ENCODE measurements at regions not wholly inside any gene's neighbourhood (a gene's known extent, or its start where the extent isn't known, plus 50 kb on each side); places are given as distances from the start of the nearest gene placed in this dataset.

DNA sequence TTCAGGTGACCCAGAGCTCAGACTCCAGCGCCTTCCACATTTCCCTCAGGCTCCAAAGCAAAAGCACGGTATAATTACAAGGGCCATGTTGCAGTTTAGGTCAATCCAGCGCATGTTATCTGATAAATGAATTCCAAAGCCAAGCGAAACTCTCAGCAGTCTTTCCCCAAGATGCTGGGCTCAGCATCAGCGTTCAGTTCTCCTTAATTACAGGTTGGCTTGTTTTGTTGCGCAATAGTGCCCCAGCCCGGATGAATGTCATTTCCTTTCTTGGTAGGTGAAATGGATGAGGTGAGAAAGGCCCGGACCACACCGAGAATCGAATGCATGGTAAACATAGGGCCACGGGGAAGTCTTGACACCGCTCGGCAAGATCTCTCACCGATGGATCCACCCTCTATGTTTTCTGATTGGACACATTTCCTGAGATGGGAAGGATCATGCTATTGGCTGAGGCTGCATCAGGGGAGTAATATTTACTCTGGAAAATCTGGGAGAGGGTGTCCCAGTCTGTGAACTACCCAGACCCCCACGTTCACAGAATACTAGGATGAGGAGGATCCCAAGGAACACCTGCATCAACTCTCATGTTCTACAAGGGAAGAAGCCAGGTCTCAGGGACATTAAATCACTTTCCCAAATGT, 221.2 kb upstream of the ANKRD55 start:
- no TSS peak for BruUV-seq (replicated peaks)
- intact Hi-C loops (cut with micrococcal nuclease; ENCODE audit: unreplicated experiment): no loop called here
- TF ChIP-seq EZH2 (IDR thresholded peaks at IDR 0.05; ENCODE audit: borderline replicate concordance, low read depth, low read length, poor library complexity, severe bottlenecking): no peak
- TF ChIP-seq, protein P1, sequence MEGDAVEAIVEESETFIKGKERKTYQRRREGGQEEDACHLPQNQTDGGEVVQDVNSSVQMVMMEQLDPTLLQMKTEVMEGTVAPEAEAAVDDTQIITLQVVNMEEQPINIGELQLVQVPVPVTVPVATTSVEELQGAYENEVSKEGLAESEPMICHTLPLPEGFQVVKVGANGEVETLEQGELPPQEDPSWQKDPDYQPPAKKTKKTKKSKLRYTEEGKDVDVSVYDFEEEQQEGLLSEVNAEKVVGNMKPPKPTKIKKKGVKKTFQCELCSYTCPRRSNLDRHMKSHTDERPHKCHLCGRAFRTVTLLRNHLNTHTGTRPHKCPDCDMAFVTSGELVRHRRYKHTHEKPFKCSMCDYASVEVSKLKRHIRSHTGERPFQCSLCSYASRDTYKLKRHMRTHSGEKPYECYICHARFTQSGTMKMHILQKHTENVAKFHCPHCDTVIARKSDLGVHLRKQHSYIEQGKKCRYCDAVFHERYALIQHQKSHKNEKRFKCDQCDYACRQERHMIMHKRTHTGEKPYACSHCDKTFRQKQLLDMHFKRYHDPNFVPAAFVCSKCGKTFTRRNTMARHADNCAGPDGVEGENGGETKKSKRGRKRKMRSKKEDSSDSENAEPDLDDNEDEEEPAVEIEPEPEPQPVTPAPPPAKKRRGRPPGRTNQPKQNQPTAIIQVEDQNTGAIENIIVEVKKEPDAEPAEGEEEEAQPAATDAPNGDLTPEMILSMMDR (conservative IDR thresholded peaks at IDR 0.05; ENCODE audit: low read depth, low read length): no peak
- Histone ChIP-seq H3K27ac (ENCODE audit: low read depth, low read length, poor library complexity, severe bottlenecking) (no peak overlapping the region), H3K27me3 (replicated peaks; ENCODE audit: insufficient read depth, low read depth, low read length, poor library complexity) (no peaks in the 10 kb centered on the region), H3K9me3 (ENCODE audit: low read depth, low read length, poor library complexity, severe bottlenecking) (no peaks in the 10 kb centered on the region), H3K4me3 (ENCODE audit: low read depth, low read length, poor library complexity, severe bottlenecking) (no peak overlapping the region), H3K4me1 (ENCODE audit: insufficient read depth, low read length, poor library complexity, severe bottlenecking) (no peaks in the 10 kb centered on the region), H3K36me3 (ENCODE audit: insufficient read depth, low read length, poor library complexity, severe bottlenecking) (no peaks in the 10 kb centered on the region)
- ChIA-PET CTCF (no interaction called here), POLR2A (ENCODE audit: low non-redundant PET) (no interaction called here)
- no peak for DNase-seq (ENCODE audit: low spot score)

DNA sequence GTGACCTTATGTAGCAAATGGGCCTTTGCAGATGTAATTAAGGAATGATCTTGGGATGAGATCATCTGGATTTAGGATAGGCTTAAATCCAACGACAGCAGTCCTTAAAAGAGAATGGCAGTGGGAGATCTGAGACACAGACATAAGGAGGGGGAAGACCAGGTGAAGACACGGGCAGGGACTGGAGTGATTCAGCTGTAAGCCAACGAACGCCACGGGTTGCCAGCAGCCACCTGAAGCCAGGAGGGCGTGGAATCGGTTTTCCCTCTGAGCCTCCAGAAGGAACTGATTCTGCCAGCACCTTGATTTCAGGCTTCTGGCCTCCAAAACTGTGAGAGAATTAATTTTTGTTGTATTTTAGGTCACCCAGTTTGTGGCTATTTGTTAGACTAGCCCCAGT, 218.6 kb upstream of the ANKRD55 start:
- no peak overlapping the region for H3K27ac ChIP-seq (ENCODE audit: low read depth, low read length, poor library complexity, severe bottlenecking)
- no peak overlapping the region for H3K4me3 ChIP-seq (ENCODE audit: low read depth, low read length, poor library complexity, severe bottlenecking)
- intact Hi-C loops (cut with micrococcal nuclease; ENCODE audit: unreplicated experiment): no loop called here
- BruUV-seq (replicated peaks): no TSS peak
- ChIA-PET CTCF (no interaction called here), POLR2A (ENCODE audit: low non-redundant PET) (no interaction called here)
- TF ChIP-seq EZH2 (IDR thresholded peaks at IDR 0.05; ENCODE audit: borderline replicate concordance, low read depth, low read length, poor library complexity, severe bottlenecking): no peak
- TF ChIP-seq, protein P1 (conservative IDR thresholded peaks at IDR 0.05; ENCODE audit: low read depth, low read length): no peak
- H3K27me3 ChIP-seq (replicated peaks; ENCODE audit: insufficient read depth, low read depth, low read length, poor library complexity): no peaks in the 10 kb centered on the region
- no peaks in the 10 kb centered on the region for H3K9me3 ChIP-seq (ENCODE audit: low read depth, low read length, poor library complexity, severe bottlenecking)
- H3K36me3 ChIP-seq (ENCODE audit: insufficient read depth, low read length, poor library complexity, severe bottlenecking): no peaks in the 10 kb centered on the region
- H3K4me1 ChIP-seq (ENCODE audit: insufficient read depth, low read length, poor library complexity, severe bottlenecking): no peaks in the 10 kb centered on the region
- no peak for DNase-seq (ENCODE audit: low spot score)

DNA sequence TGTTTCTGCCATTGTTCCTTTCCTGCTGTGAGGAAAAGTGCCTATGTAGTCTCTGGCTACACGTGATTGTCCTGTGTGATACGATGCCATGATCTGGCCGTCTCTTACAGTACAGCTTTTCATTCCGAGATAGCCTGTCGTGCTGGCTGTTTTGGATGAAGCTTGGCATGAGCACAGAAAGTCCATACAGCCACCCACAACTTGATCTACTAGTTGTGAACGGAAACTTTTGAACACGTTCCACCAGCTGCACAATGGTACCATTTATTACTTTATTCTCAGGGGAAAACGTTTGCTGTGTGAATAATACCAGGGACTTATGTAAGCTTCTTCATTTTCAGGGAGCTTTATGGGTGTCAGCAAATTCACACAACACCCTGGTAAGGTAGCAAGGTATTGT, 217.6 kb upstream of the ANKRD55 start:
- no peaks in the 10 kb centered on the region for H3K27me3 ChIP-seq (replicated peaks; ENCODE audit: insufficient read depth, low read depth, low read length, poor library complexity)
- H3K27ac ChIP-seq (ENCODE audit: low read depth, low read length, poor library complexity, severe bottlenecking): no peak overlapping the region
- no peak overlapping the region for H3K4me3 ChIP-seq (ENCODE audit: low read depth, low read length, poor library complexity, severe bottlenecking)
- no peaks in the 10 kb centered on the region for H3K9me3 ChIP-seq (ENCODE audit: low read depth, low read length, poor library complexity, severe bottlenecking)
- no peak for DNase-seq (ENCODE audit: low spot score)
- no peaks in the 10 kb centered on the region for H3K36me3 ChIP-seq (ENCODE audit: insufficient read depth, low read length, poor library complexity, severe bottlenecking)
- BruUV-seq (replicated peaks): no TSS peak
- TF ChIP-seq, protein P1 (conservative IDR thresholded peaks at IDR 0.05; ENCODE audit: low read depth, low read length): no peak
- no peak for TF ChIP-seq EZH2 (IDR thresholded peaks at IDR 0.05; ENCODE audit: borderline replicate concordance, low read depth, low read length, poor library complexity, severe bottlenecking)
- CTCF ChIA-PET: no interaction called here
- POLR2A ChIA-PET (ENCODE audit: low non-redundant PET): no interaction called here
- intact Hi-C loops (cut with micrococcal nuclease; ENCODE audit: unreplicated experiment): no loop called here
- no peaks in the 10 kb centered on the region for H3K4me1 ChIP-seq (ENCODE audit: insufficient read depth, low read length, poor library complexity, severe bottlenecking)
